IMR-90 (cell line): ENCODE measurements at regions not wholly inside any gene's neighbourhood (a gene's known extent, or its start where the extent isn't known, plus 50 kb on each side); places are given as distances from the start of the nearest gene placed in this dataset.

ENCODE experiments used
- BHLHE40 ChIP-seq: fragments of 150-350 bp; IDR thresholded peaks from 2 replicates; pipeline ENCODE4 v1.6.1; 2016; ENCODE audit warnings: mild to moderate bottlenecking, low read depth, low read length
- CEBPB ChIP-seq: IDR thresholded peaks from 2 replicates; pipeline ENCODE4 v1.6.1; 2012; ENCODE audit warnings: low read depth, low read length, improper control_type of control experiment
- CHD1 ChIP-seq: IDR thresholded peaks from 2 replicates; pipeline ENCODE4 v1.6.1; 2012; ENCODE audit warnings: low read depth, low read length, improper control_type of control experiment
- FOS ChIP-seq: fragments of 150-350 bp; IDR thresholded peaks from 2 replicates; pipeline ENCODE4 v1.6.1; 2016; ENCODE audit warnings: low read depth, low read length
- MAFK ChIP-seq: IDR thresholded peaks from 2 replicates; pipeline ENCODE4 v1.6.1; 2012; ENCODE audit warnings: low read depth, low read length, improper control_type of control experiment
- MXI1 ChIP-seq: IDR thresholded peaks from 2 replicates; pipeline ENCODE4 v1.6.1; 2012; ENCODE audit warnings: low read depth, mild to moderate bottlenecking, low read length, moderate library complexity, borderline replicate concordance
- POLR2A ChIP-seq: IDR thresholded peaks from 2 replicates; pipeline ENCODE4 v1.6.1; 2012; ENCODE audit warnings: mild to moderate bottlenecking, low read depth, low read length
- RCOR1 ChIP-seq: IDR thresholded peaks from 2 replicates; pipeline ENCODE4 v1.6.1; 2012; ENCODE audit warnings: mild to moderate bottlenecking, low read length, improper control_type of control experiment; ENCODE audit not compliant: insufficient replicate concordance
- RFX5 ChIP-seq: IDR thresholded peaks from 2 replicates; pipeline ENCODE4 v1.8.0; 2012; ENCODE audit warnings: low read depth, mild to moderate bottlenecking, low read length, moderate library complexity
- SMC3 ChIP-seq: fragments of 150-350 bp; IDR thresholded peaks from 2 replicates; pipeline ENCODE4 v1.6.1; 2016; ENCODE audit warnings: low read depth, mild to moderate bottlenecking, antibody characterized with exemption, low read length, moderate library complexity
- TF ChIP-seq, protein P1 (sequence below): conservative IDR thresholded peaks from 2 replicates; pipeline ENCODE4 v1.5.1; 2012; ENCODE audit warnings: mild to moderate bottlenecking, low read depth, low read length, improper control_type of control experiment

DNA sequence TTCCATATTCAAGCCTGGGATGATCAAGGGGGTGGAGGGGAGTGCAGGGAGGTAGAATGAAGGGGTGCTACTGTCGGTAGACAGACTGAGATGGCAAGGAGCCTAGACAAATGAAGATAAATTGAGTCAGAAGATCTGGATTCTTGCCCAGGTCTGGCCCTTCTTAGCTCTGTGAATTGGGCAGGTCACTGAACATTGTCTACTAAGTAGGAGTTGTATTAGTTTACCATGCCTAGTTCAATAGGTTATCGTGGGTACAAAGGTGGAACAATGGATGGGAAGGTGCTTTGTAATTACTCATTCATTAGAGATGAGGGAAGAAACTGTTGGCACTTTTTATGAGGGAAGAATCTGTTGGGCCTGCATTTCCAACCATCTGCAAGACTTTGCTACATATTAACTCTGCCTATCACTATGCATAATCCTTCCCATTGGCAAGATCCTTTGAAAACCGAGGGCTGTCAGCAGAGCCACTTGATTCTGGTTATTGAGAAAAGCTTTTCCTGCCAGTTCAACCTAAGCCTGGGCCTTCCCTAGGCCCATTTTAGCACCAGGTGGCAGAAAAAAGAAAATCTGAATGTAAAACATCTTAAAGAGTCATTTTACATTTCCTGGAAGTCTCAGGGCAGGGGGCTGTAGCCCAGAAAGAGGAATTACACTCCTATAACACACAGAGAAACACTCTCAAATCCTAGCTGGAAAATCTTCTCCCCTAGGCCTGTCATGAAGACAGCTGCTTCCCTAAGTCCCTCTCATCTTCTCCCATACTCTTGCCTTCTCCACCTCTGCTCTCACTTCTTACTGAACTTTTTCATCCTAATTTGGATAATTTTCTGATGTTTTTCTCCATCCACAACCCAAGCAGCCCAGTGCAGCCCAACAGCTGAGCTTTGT lies 103.5 kb downstream of the CD24 start:
- TF ChIP-seq, protein P1, sequence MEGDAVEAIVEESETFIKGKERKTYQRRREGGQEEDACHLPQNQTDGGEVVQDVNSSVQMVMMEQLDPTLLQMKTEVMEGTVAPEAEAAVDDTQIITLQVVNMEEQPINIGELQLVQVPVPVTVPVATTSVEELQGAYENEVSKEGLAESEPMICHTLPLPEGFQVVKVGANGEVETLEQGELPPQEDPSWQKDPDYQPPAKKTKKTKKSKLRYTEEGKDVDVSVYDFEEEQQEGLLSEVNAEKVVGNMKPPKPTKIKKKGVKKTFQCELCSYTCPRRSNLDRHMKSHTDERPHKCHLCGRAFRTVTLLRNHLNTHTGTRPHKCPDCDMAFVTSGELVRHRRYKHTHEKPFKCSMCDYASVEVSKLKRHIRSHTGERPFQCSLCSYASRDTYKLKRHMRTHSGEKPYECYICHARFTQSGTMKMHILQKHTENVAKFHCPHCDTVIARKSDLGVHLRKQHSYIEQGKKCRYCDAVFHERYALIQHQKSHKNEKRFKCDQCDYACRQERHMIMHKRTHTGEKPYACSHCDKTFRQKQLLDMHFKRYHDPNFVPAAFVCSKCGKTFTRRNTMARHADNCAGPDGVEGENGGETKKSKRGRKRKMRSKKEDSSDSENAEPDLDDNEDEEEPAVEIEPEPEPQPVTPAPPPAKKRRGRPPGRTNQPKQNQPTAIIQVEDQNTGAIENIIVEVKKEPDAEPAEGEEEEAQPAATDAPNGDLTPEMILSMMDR = no peak
- TF ChIP-seq MXI1 = no peak
- no peak for TF ChIP-seq SMC3
- TF ChIP-seq POLR2A = no peak
- no peak for TF ChIP-seq MAFK
- no peak for TF ChIP-seq FOS
- no peak for TF ChIP-seq RCOR1
- no peak for TF ChIP-seq RFX5
- TF ChIP-seq CEBPB = no peak
- TF ChIP-seq CHD1 = no peak
- no peak for TF ChIP-seq BHLHE40
